HG03558 (cell line): ENCODE measurements at regions not wholly inside any gene's neighbourhood (a gene's known extent, or its start where the extent isn't known, plus 50 kb on each side); places are given as distances from the start of the nearest gene placed in this dataset.

ENCODE experiments used
- ATAC-seq: cut with Tn5 transposase; IDR thresholded peaks from one replicate; pipeline ENCODE4 v1.9.1; 2021; ENCODE audit warnings: moderate number of reproducible peaks; ENCODE audit not compliant: unreplicated experiment; ENCODE audit errors: extremely low read depth

DNA sequence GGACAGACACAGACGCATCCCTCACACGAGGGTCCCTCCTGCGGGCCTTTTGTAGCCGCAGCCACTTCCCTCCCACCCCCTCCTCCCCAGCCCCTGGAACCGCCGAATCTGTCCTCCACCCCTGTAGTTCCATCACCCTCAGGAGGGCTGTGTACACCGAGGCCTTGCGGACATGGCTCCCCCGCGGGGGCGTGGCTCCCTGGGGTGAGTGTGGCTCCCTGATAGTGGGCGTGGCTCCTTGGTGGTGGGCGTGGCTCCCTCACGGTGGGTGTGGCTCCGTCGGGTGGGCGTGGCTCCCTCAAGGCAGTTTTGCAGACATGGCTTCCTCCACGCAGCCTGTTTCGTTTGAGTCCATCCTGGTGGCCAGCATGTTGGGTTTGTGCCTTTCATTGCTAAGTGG is 420.7 kb upstream of the SALL3 start:
- ATAC-seq = no peak

DNA sequence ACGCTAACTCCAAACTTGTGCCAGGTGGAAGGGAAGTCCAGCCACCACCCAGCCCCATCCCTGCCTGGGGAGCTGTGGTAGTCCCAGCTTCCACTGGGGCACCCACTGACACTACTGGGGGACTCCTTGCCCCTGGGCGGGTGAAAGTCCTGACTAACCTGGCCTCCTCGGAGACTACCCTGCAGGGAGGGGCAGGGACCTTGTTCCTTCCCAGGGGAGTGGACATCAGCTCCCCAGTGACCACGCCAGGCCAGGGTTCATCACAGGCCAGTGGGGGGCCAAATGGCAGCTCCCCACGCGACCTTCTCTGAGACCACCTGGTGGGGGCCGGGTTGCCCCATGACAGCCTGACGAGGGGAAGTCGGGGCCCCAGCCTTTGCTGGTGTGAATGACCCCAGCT is 420.0 kb upstream of the SALL3 start:
- ATAC-seq = no peak

DNA sequence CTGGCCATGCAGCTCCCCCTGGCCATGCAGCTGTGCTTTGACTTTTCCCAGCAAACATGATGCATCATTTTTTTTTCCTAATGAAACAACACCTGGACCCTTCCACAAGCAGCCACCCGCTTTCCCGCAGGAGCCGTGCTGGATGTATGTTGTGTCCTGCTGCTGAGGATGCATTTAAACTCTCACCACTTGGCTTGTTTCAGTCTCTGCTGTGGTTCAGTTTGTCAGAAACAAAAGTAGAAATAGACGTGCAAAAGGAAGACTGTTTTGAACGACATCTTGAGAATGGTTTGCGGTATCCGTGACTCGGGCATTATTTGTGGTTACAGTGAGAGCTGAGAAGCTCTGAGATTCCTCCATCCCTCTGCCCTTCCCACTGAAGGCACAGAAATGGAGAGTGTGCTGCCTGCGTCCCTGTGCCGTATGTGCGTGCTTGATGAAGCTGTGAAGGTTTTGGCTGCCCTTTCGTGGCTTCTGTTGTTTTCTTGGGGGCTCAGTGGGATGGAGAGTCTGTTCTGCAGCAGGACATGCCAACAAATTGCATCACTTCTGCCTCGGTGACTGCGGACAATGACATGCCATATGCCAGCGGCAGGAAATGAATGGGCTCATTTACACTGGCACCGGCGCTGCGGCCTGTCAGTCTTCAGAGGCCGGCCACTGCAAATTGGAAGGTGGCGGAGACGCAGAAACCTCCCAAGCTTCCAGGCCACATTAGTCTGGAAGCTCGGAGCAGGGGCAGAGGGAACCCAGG is 417.7 kb upstream of the SALL3 start:
- no peak for ATAC-seq

DNA sequence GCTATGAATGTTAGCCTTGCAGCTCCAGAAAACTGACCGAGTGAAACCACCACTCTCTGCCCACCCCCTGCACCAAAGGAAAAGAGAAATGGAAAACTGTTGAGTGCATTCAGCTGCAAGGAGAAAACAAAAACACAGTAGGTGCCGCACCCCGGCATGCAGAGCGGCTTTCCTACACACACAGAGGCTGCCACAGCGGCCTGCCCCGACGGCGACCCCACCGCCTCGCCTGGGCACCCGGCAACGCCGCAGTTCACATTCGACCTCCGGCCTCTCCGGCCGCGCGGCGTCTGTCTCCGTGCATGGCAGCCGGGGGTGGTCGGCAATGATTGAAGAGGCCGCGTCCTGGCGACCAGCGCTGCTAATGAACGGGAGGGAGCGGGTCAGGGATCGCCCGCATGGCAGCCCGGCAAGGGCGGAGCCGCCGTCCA is 417.1 kb upstream of the SALL3 start:
- ATAC-seq = no peak

DNA sequence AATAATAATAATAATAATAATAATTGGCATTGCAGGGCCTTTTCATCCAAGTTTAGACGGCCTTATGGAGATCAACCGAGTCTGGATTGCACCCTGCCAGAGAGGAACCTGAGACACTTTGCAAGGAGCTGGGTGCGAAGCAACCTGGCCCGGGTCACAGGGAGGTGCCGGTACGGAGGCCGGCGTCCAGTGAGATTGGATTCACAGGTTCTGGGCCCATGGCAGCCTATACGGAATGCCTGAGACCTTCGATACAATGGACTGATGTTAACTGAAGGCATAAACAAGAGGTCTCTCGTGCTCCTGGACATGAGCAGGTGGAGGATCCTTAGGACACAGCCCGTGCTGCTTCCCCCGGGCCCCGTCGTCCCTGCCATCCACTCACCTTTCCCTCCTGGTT is 416.5 kb upstream of the SALL3 start:
- ATAC-seq = no peak

DNA sequence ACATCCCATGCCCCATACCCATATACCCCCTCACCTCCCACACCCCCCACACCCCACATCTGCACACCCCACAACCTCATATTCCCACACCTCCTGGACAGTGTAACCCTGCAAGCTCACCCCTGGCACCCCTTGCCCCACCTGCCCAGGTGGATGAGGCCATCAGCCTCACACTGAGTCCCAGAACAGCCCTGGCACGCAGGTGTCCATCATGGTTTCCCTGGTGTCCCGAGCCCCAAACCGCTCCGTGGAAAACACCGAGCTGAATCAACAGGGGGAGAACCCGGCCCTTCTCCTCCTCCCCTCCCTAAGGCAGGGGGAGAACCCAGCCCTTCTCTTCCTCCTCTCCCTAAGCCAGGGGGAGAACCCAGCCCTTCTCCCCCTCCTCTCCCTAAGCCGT is 415.6 kb upstream of the SALL3 start:
- no peak for ATAC-seq

DNA sequence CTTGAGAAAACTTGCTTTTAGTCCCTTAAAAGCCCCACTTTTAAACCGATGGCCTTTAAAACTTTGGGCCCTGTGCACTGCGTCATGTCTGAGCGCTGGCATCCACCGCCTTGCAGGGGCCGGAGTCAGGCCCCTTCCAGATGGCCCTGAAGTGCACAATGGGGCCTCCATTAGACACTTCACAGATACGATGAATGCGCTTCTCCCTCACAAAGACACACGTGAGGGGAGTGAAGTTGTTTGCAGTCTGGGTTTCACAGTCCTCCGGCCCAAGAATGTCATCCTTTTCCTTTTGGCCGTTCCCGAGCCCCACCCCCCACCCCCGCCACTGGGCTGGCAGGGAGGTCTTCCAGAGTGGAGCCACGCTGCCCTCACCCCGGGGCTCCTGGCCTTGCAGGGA is 415.1 kb upstream of the SALL3 start:
- no peak for ATAC-seq

DNA sequence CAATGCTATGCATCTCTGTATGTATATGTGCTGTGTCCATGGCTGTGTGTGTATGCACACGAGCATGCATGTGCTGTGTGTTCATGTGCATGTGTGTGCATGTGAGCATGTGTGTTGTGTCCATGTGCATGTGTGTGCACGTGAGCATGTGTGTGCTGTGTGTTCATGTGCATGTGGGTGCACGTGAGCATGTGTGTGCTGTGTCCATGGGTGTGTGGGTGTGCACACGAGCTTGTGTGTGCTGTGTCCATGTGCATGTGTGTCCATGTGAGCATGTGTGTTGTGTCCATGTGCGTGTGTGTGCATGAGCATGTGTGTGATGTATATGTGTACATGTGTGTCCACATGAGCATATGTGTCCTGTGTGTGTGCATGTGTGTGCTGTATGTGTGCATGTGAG is 414.4 kb upstream of the SALL3 start:
- ATAC-seq = no peak

DNA sequence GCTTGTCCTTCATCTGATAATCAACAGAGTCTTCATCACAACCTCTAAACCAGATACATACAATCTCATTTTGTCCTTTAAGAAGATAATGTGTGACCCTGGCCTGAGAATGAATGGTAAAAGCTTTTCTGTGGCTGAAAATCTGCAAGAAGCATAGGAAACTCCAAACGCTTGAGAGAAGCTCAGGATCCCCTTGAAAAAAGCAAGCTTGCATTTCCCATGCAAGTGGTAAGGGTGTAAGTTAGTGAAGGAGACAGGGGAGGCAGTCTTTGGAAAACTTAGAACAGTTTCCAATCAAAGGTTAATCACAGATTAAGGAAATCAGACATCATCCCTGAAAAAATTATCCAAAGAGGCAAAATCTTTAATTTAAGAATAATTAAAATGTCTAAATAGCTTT is 413.6 kb upstream of the SALL3 start:
- ATAC-seq = no peak

DNA sequence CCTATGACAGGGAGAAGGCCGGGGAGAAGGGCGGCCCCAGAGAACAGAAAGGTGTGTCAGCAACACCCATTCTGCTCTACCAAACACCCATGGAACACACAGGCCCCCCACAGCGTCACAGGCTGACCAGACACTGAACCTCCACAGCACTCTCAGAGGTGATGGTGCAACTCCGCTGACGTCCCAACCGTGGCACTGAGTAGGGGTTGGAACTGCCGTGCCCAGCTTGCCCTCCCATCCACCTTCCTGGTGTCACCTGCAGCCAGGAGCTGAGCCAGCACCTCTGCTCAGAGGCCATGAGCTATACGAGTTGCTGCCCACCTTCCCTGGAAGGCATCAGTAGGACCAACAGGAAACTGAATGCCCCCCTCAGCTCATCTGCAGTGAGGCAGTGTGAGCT is 412.9 kb upstream of the SALL3 start:
- ATAC-seq = no peak

DNA sequence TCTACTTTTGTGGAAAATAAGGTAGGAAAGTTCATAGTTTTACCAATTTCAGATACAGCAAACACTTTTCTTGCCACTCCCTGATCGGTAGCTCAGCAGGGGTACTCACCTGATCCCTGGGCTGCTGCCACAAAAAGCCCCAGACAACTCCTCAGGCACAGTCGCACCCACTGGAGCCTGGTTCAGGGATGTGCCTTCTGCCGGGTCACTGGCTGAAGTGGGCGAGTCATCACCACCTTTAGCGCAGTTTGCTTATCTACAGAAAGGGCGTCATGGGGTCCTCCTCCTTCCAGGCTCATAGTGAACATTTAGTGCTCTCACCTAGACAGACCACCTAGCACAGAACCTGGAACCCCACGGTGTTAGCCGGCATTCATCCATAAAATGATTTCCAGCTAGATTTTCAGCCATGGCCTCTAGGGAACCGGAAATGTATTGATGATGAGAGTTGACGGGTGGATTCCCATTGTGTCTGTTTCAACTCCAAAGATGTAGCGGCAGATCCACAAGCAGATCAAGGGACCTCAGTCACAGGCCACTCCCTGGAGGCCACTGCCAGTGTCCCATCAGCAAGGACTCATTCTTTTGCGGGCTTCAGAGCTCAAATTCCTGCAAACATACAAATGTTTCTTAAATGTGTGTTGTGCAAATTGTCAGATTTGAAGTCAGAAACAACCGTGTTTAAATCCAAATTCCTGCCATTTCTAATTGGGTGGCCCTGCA is 408.4 kb upstream of the SALL3 start:
- no peak for ATAC-seq

DNA sequence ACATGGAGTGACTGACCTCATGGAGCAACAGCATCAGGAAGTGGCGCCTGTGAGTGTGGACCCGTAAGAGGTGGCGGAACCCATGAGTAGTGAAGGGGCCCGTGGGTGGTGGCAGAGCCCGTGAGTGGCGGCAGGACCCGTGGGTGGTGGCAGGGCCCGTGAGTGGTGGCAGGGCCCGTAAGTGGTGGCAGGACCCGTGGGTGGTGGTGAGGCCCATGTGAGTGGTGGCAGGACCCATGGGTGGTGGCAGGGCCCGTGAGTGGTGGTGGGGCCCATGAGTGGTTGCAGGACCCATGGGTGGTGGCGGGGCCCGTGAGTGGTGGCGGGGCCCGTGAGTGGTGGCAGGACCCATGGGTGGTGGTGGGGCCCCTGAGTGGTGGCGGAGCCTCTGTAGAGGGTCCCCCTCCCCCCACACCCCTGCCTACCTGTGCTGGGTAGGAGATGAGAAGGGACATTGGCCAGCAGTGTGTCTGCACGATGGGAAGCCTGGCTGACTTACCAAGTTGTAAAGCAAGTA is 407.7 kb upstream of the SALL3 start:
- ATAC-seq = no peak

DNA sequence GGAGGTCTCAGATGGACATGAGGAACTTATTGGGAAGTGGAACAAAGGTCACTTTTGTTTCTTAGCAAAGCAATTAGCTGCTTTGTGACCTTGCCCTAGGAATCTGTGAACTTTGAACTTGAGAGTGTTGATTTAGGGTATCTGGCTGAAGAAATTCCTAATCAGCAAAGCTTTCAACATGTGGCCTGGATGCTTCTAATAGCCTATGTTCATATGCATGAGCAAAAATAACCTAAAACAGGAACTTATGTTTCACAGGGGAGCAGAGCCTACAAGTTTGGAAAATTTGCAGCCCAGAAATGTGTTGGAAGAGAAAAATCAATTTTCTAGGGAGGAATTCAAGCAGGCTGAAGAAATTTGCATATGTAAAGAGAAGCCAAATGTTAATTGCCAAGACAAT is 405.8 kb upstream of the SALL3 start:
- ATAC-seq = no peak

DNA sequence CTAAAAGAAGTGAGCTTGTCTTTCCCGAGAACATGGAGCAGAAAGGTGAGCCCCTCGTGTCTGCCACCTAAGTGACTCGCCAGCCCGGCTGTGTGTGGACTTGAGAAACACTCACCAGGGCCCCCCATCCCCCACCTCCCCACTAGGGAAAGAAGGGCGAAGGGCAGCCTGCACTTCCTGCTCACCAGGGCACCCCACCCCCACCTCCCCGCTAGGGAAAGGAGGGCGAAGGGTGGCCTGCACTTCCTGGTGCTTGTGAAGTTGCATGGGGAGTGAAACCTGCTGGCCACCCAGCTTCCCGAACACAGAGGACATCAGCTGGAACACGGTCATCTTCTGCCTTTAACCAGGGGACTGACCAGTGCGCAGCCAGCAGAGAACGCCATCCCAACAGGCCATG is 402.7 kb upstream of the SALL3 start:
- ATAC-seq = no peak

DNA sequence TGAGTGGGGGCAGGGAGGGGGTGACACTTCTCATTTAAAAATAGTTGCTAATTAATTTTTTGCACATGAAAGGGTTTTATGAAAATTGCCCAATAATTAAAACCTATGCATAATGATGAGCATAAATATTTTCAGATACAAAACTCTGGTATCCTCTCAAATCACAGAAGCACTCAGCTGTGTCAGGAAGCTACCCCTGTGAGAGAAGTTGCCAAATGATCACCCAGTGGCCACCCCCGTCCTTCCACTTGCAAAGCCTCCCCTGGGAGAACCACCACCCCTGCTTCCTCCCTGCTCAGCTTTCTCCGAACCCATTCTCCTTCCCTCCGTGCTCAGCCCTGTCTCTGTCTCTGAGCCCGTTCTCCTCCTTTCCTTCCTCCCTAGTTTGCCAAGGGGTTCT is 400.2 kb upstream of the SALL3 start:
- no peak for ATAC-seq

DNA sequence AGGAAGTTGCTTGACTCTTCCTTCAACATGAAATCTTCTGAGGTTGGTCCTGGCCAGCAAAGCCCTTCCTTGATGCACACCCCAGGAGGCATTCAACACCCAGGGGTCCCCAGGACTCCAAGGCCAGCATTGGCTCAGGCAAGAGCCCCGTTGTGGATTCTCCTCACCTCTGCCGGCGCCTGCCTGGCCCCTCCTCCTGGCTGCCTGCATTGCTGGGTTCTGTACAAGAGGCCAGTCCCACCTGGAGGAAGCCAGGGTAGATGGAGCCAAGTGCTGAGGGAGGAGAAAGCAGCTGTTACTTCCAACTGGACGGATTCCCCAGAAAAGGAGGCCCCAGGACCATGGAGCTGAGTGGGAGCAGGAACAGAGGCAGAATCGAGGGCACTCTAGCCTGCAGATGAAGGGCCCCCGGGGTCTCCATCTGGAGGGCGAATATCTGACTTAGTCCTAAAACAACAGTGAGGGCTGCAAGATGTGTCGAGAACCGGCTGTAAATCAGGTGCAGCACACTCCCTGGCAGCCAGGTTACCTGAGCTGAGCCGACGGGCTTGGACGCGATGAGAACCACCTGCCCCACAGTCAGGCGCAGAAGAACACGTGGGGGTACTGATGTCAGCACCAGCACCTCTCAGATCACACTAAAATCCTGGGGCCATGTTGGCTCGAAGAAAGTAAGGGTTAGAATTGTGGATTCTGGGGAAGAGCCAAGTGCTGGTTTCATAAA is 399.6 kb upstream of the SALL3 start:
- no peak for ATAC-seq

DNA sequence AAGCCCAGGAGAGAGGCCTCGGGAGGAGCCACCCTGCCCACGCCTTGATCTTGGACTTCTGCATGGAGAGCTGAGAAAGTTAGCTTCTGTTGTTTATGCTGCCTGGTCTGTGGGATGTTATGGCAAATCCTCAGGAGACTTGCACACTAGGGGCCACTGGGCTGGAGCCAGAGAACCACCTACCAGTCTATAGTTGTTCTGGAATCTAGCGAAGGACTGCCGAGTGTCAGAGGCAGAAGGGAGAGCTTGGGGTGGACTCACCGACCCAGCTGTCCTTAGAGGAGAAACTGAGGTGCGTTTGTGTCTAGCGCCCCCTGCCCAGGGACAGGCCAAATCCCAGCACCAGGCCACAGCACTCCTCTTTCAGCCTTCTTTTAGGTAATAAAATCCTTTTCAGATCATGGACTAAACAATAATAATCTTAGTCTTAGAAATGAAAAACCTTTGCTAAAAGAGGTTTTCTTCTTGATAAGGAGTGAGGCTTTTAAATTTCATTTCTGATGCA is 398.7 kb upstream of the SALL3 start:
- ATAC-seq = no peak

DNA sequence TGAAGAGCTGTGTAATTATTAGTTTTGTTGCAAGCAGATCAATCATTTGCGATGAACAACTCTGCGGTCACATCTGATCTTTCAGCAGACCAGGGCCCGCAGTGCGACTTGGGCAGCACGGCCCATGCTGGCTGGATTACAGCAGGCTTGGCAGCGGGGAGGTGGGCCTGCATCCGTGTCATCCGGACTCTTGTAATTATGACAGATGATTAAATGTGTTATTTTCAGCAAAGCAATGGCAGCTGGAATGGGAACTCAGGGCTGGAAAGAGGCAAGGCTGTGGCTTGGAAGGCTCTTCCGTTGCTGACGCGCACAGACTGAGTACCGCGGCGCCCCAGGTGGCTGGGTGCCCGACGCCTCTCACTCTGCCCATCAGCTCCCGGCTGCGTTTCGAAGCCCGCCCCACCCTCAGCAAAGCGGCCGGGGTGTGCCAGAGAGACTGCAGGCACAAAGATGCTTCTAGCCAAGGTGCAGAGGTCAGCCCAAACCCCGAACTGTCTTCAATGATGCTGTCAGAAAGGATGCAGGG is 397.4 kb upstream of the SALL3 start:
- no peak for ATAC-seq

DNA sequence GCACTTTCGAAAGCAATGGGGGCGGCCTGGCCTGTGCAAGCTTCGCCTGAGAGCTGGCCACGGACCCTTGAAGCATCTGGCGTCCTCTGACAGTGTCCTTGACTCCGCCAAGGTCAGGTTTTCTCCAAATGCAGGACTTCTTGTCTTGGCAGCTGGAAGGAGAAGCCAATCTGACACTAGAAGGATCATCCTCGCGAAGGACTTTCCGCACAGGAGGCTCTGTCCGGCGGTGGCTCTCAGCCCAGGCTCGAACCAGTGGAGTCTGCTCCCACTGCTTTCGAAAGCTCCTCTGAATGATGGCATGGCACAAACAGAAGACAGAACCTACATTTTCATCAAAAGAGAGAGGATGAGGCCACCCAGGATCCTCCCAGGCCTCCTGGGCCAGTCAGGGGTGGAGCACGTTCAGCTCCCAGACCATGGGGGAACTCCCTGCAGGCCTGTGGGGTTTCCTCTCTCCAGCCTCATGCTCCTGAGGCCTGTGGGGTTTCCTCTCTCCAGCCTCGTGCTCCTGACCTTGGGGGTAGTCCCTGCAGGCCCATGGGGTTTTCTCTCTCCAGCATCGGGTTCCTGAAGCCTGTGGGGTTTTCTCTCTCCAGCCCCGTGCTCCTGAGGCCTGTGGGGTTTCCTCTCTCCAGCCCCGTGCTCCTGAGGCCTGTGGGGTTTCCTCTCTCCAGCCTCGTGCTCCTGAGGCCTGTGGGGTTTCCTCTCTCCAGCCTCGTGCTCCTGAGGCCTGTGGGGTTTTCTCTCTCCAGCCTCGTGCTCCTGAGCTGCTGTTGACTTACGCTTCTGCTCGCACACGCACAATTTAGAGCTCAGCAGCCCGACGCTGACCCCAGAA is 396.5 kb upstream of the SALL3 start:
- ATAC-seq = no peak
